B cell (primary cell): ENCODE measurements at regions not wholly inside any gene's neighbourhood (a gene's known extent, or its start where the extent isn't known, plus 50 kb on each side); places are given as distances from the start of the nearest gene placed in this dataset. TPM values are rescaled to one million over a fixed set of nuclear protein-coding genes. Genes with fewer than 3 reads are reported as not detected.

ENCODE experiments used
- ATAC-seq: fragments of 200-7000 bp; cut with Tn5 transposase; one replicate; pipeline ENCODE4 v1.10.0; 2021; ENCODE audit warnings: low read depth, mild to moderate bottlenecking, moderate number of reproducible peaks, moderate library complexity
- CTCF ChIA-PET: fragments of 350-600 bp; sonication (Branson Sonifier 250); formaldehyde crosslinking; loops from one replicate; lab custom pipeline; 2021; ENCODE audit warnings: antibody characterized with exemption, inconsistent platforms; lab: Charles Lee
- POLR2A ChIA-PET: fragments of 350-600 bp; sonication (Branson Sonifier 250); formaldehyde crosslinking; loops from one replicate; lab custom pipeline; 2021; ENCODE audit warnings: antibody characterized with exemption; lab: Charles Lee
- DNase-seq: peaks from one replicate; pipeline ENCODE4 v3.0.0; 2013
- H2AFZ ChIP-seq: 2 replicates; pipeline ENCODE4 v1.6.1; 2012; ENCODE audit warnings: mild to moderate bottlenecking, low read depth, low read length; ENCODE audit not compliant: insufficient read depth, poor library complexity, severe bottlenecking
- H3K27ac ChIP-seq, 2 donors: 1 replicate in 1 of 2; 2 replicates in 1 of 2; pipeline ENCODE4 v1.5.1; 2012 to 2013; ENCODE audit warnings: low read length in 2 of 2, mild to moderate bottlenecking in 2 of 2, moderate library complexity in 1 of 2
- H3K27me3 ChIP-seq, 4 experiments: fragments of 200-600 bp in 1 of 4; sonication (generic) in 1 of 4; replicated peaks in 1 of 4; 1 replicate in 2 of 4; 2 replicates in 2 of 4; pipeline versions ENCODE4 v1.6.1 to v1.7.0; 2013 to 2016; ENCODE audit warnings: low read length in 3 of 4, mild to moderate bottlenecking in 2 of 4, mixed read lengths in 1 of 4, moderate library complexity in 1 of 4; ENCODE audit not compliant: insufficient read depth in 4 of 4, control insufficient read depth in 3 of 4; ENCODE audit errors: control extremely low read depth in 1 of 4
- H3K36me3 ChIP-seq, 2 experiments: replicated peaks in 1 of 2; 1 replicate in 1 of 2; 2 replicates in 1 of 2; pipeline versions ENCODE4 v1.6.1 to v1.7.1; 2013; ENCODE audit warnings: low read length in 1 of 2; ENCODE audit not compliant: insufficient read depth in 2 of 2, control insufficient read depth in 1 of 2; ENCODE audit errors: control extremely low read depth in 1 of 2, extremely low read depth in 1 of 2
- H3K4me1 ChIP-seq, 2 donors: fragments of 200-600 bp in 1 of 2; sonication (generic) in 1 of 2; 1 replicate in 1 of 2; 2 replicates in 1 of 2; pipeline versions ENCODE4 v1.5.1 to v1.6.1; 2013 to 2017; ENCODE audit warnings: low read length in 2 of 2; ENCODE audit not compliant: control insufficient read depth in 2 of 2, insufficient read depth in 2 of 2
- H3K4me2 ChIP-seq: replicated peaks from 2 replicates; pipeline ENCODE3; 2012; ENCODE audit warnings: mild to moderate bottlenecking, low read depth, low read length; ENCODE audit not compliant: poor library complexity, severe bottlenecking
- H3K4me3 ChIP-seq, 5 experiments: fragments of 200-600 bp in 1 of 5; sonication (generic) in 1 of 5; 1 replicate in 3 of 5; 2 replicates in 2 of 5; pipeline versions ENCODE4 v1.5.1 to v1.7.0; 2011 to 2016; ENCODE audit warnings: low read length in 4 of 5, mild to moderate bottlenecking in 4 of 5, low read depth in 2 of 5, control low read depth in 1 of 5, moderate library complexity in 1 of 5; ENCODE audit not compliant: insufficient read depth in 1 of 5; ENCODE audit errors: control extremely low read depth in 1 of 5, extremely low read depth in 1 of 5
- H3K79me2 ChIP-seq: fragments of 200-600 bp; sonication (generic); one replicate; pipeline ENCODE4 v1.6.0; 2016; ENCODE audit warnings: low read length; ENCODE audit not compliant: control insufficient read depth, insufficient read depth
- H3K9ac ChIP-seq: fragments of 200-600 bp; sonication (generic); 2 replicates; pipeline ENCODE4 v1.6.1; 2017; ENCODE audit warnings: mild to moderate bottlenecking, low read length, moderate library complexity
- H3K9me3 ChIP-seq, 3 donors: one replicate each; pipeline versions ENCODE4 v1.6.1 to v1.7.1; 2013; ENCODE audit warnings: low read length in 2 of 3; ENCODE audit not compliant: control insufficient read depth in 2 of 3, insufficient read depth in 1 of 3; ENCODE audit errors: control extremely low read depth in 1 of 3
- H4K20me1 ChIP-seq: 2 replicates; pipeline ENCODE4 v1.6.0; 2012; ENCODE audit warnings: mild to moderate bottlenecking, low read length; ENCODE audit not compliant: insufficient read depth, control insufficient read depth, poor library complexity, severe bottlenecking
- H3K27ac Mint-ChIP-seq: one replicate; pipeline ENCODE4 v1.8.0; 2021; ENCODE audit warnings: mixed read lengths
- H3K27me3 Mint-ChIP-seq: one replicate; pipeline ENCODE4 v1.8.0; 2021; ENCODE audit warnings: mixed read lengths
- H3K4me1 Mint-ChIP-seq: one replicate; pipeline ENCODE4 v1.8.0; 2021; ENCODE audit warnings: mixed read lengths
- H3K4me3 Mint-ChIP-seq: one replicate; pipeline ENCODE4 v1.8.0; 2021; ENCODE audit warnings: mixed read lengths
- H3K9me3 Mint-ChIP-seq: one replicate; pipeline ENCODE4 v1.8.0; 2022; ENCODE audit warnings: mixed read lengths; ENCODE audit not compliant: insufficient read depth
- EZH2 ChIP-seq: IDR thresholded peaks from 2 replicates; pipeline ENCODE4 v1.6.1; 2012; ENCODE audit warnings: borderline replicate concordance, low read depth, mild to moderate bottlenecking, moderate library complexity, low read length; ENCODE audit not compliant: insufficient read depth, poor library complexity, severe bottlenecking
- WGBS: methylation state at CpG from one replicate; pipeline ENCODE4 v1.1.5; 2013; ENCODE audit warnings: missing lambda C conversion rate; ENCODE audit not compliant: insufficient coverage; 5-methylcytosine and 5-hydroxymethylcytosine counted together
- intact Hi-C: fragments of 100-400 bp; cut with micrococcal nuclease; formaldehyde crosslinking; loops from one replicate; pipeline ENCODE4 v1.10.0; 2022
- small RNA-seq: library from RNA; depleted of rRNA; stranded (forward); fragments of <200 nt; gene quantifications from one replicate; pipeline ENCODE3, GENCODE V24; 2012; ENCODE audit warnings: low replicate concordance, low read depth; ENCODE audit not compliant: insufficient read length
- TF ChIP-seq, protein P1 (sequence below): fragments of 200-600 bp; IDR thresholded peaks from one replicate; pipeline ENCODE4 v1.8.0; 2022; ENCODE audit warnings: antibody characterized with exemption, mild to moderate bottlenecking

DNA sequence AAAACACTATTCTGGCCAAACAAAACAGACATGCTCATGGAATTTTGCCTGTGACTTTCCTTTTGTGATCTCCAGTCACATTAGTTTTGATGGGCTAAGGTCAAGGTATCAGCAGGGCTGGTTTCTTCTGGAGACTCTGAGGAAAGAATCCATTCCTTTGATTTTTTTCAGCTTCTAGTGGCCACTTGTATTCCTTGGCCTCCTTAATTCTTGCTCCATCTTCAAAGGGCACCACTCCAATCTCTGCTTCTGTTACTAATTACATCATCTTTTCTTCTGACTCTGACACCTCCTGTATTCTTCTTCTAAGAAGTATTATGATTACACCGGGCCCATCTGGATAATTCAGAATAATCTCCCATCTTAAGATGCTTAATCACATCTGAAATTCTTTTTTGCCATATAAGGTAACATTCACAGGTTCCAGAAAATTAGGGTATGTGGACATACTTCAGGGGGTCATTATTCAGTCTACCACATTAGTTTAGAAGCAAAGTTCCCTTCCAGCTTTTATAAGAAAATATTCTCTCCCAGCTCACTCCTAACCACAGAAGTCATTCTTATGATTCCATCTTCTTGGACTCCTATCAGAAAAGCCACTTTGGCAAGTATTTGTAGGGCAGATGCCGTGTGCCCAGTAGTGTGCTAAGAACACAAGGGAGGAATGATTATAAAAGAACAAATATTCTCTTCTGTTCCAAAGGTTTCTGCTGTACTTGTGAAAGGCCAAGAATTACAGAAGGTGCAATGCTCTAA lies 56.4 kb upstream of the FSHB start:
- Histone ChIP-seq H3K4me2 (no peak overlapping the region), H3K4me3 (no peak overlapping the region), H3K9me3 (peaks cover 0 to 12% (median 2%) of the 10 kb centered on the region in 3 donors), H3K4me1 (no peaks in the 10 kb centered on the region), H4K20me1 (no peaks in the 10 kb centered on the region), H3K27me3 (no peaks in the 10 kb centered on the region), H3K9ac (no peak overlapping the region), H3K36me3 (no peaks in the 10 kb centered on the region), H2AFZ (no peak overlapping the region), H3K79me2 (no peaks in the 10 kb centered on the region), H3K27ac (no peak overlapping the region)
- H3K27me3 Mint-ChIP-seq: peaks cover 3% of the 10 kb centered on the region
- no peaks in the 10 kb centered on the region for H3K4me1 Mint-ChIP-seq
- no peak overlapping the region for H3K4me3 Mint-ChIP-seq
- ChIA-PET CTCF (no interaction called here), POLR2A (no interaction called here)
- ATAC-seq: no peak
- no peak overlapping the region for H3K27ac Mint-ChIP-seq
- intact Hi-C loops: no loop called here
- no CpG with 5 or more reads among the region's 2 CpGs for WGBS
- H3K9me3 Mint-ChIP-seq: peaks cover 8% of the 10 kb centered on the region
- no peak for DNase-seq
- TF ChIP-seq, protein P1, sequence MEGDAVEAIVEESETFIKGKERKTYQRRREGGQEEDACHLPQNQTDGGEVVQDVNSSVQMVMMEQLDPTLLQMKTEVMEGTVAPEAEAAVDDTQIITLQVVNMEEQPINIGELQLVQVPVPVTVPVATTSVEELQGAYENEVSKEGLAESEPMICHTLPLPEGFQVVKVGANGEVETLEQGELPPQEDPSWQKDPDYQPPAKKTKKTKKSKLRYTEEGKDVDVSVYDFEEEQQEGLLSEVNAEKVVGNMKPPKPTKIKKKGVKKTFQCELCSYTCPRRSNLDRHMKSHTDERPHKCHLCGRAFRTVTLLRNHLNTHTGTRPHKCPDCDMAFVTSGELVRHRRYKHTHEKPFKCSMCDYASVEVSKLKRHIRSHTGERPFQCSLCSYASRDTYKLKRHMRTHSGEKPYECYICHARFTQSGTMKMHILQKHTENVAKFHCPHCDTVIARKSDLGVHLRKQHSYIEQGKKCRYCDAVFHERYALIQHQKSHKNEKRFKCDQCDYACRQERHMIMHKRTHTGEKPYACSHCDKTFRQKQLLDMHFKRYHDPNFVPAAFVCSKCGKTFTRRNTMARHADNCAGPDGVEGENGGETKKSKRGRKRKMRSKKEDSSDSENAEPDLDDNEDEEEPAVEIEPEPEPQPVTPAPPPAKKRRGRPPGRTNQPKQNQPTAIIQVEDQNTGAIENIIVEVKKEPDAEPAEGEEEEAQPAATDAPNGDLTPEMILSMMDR: no peak
- no peak for TF ChIP-seq EZH2

Small RNA genes in the stretch of these regions (small RNA-seq; reads per million reads assigned to genes)
- not detected for gene AL358944.1
